SU-DHL-6 (cell line): ENCODE measurements at regions not wholly inside any gene's neighbourhood (a gene's known extent, or its start where the extent isn't known, plus 50 kb on each side); places are given as distances from the start of the nearest gene placed in this dataset.

Experiments used
- CTCF ChIP-seq: fragments of 200-600 bp; sonication (generic); IDR thresholded peaks from one replicate; pipeline ENCODE4 v1.5.1; 2017; ENCODE audit warnings: antibody characterized with exemption, mild to moderate bottlenecking, low read length, moderate library complexity; ENCODE audit not compliant: insufficient read depth, poor library complexity, severe bottlenecking
- EZH2phosphoT487 ChIP-seq: fragments of 200-600 bp; sonication (generic), shearing (Covaris generic); conservative IDR thresholded peaks from 2 replicates; pipeline ENCODE4 v1.6.1; 2018; ENCODE audit warnings: mild to moderate bottlenecking, antibody characterized with exemption, low read length, moderate library complexity, mixed read lengths

GRCh38 chr11:112558691-112559090 lies 298.0 kb upstream of the PLET1 start:
- TF ChIP-seq CTCF (no peak), EZH2phosphoT487 (no peak)
